Muscle layer of colon (tissue), 2 donors: ENCODE measurements at regions not wholly inside any gene's neighbourhood (a gene's known extent, or its start where the extent isn't known, plus 50 kb on each side); places are given as distances from the start of the nearest gene placed in this dataset.

Source experiments
- H3K27ac ChIP-seq: one replicate; pipeline ENCODE4 v1.7.0; 2013; ENCODE audit warnings: low read depth, mild to moderate bottlenecking, low read length, moderate library complexity
- H3K27me3 ChIP-seq, 2 donors: one replicate each; pipeline ENCODE4 v1.7.0; 2013; ENCODE audit warnings: low read length in 2 of 2, mild to moderate bottlenecking in 2 of 2; ENCODE audit not compliant: insufficient read depth in 2 of 2, control insufficient read depth in 1 of 2
- H3K36me3 ChIP-seq: one replicate; pipeline ENCODE4 v1.7.0; 2013; ENCODE audit warnings: mild to moderate bottlenecking, low read length; ENCODE audit not compliant: insufficient read depth
- H3K4me1 ChIP-seq: one replicate; pipeline ENCODE4 v1.7.0; 2013; ENCODE audit warnings: mild to moderate bottlenecking, low read length; ENCODE audit not compliant: insufficient read depth
- H3K4me3 ChIP-seq, 2 donors: one replicate each; pipeline ENCODE4 v1.7.0; 2013; ENCODE audit warnings: low read length in 2 of 2, low read depth in 1 of 2, mild to moderate bottlenecking in 1 of 2, moderate library complexity in 1 of 2
- H3K9ac ChIP-seq: one replicate; pipeline ENCODE4 v1.7.0; 2013; ENCODE audit warnings: low read length
- H3K9me3 ChIP-seq: one replicate; pipeline ENCODE4 v1.7.0; 2013; ENCODE audit warnings: mild to moderate bottlenecking, low read length
- donor health status: abdominal sarcoma.
- donor health status: Adenocarcinoma of cecum.

- Histone ChIP-seq H3K27me3 (no peaks in the 10 kb centered on the region), H3K27ac (no peak overlapping the region), H3K36me3 (no peaks in the 10 kb centered on the region), H3K9me3 (no peaks in the 10 kb centered on the region), H3K4me1 (no peaks in the 10 kb centered on the region), H3K9ac (no peak overlapping the region), H3K4me3 (no peak overlapping the region)
These were observed 86.5 kb downstream of the MTRR start for GRCh38 chr5:7955476-7955875.

DNA sequence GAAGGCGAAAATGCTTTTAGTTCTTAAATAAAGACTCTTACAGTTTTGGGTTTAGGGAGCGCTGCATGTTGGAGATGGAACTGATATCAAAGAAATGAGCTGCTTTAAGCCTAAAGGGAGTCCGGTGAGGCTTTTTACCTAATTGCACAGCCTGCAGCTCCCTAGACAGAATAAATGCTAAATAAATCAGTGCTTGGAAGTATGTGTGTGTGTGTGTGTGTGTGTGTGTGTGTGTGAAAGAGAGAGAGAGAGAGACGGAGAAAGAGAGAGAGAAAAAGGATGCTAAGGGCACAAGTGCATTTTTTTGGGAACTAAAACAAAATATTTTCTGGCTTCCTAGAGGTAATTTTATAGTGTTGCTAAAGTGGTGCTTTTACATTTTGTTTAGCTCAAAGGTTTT lies 88.4 kb downstream of the MTRR start:
- Histone ChIP-seq H3K27me3 (no peaks in the 10 kb centered on the region), H3K4me3 (no peak overlapping the region)

GRCh38 chr5:7960142-7960541 lies 91.2 kb downstream of the MTRR start:
- Histone ChIP-seq H3K4me3 (no peak overlapping the region), H3K27me3 (no peaks in the 10 kb centered on the region), H3K9ac (no peak overlapping the region), H3K4me1 (no peaks in the 10 kb centered on the region), H3K9me3 (no peaks in the 10 kb centered on the region), H3K36me3 (no peaks in the 10 kb centered on the region), H3K27ac (no peak overlapping the region)

More for the DNA sequence above, 88.4 kb downstream of the MTRR start:
- no peak overlapping the region for H3K27ac ChIP-seq
- H3K9me3 ChIP-seq: no peaks in the 10 kb centered on the region
- H3K36me3 ChIP-seq: no peaks in the 10 kb centered on the region
- H3K9ac ChIP-seq: no peak overlapping the region
- no peaks in the 10 kb centered on the region for H3K4me1 ChIP-seq

- Histone ChIP-seq H3K9ac (no peak overlapping the region), H3K4me3 (no peak overlapping the region), H3K36me3 (no peaks in the 10 kb centered on the region), H3K27me3 (no peaks in the 10 kb centered on the region), H3K9me3 (no peaks in the 10 kb centered on the region), H3K4me1 (no peaks in the 10 kb centered on the region), H3K27ac (no peak overlapping the region)
These were observed 92.6 kb downstream of the MTRR start for GRCh38 chr5:7961540-7961939.

DNA sequence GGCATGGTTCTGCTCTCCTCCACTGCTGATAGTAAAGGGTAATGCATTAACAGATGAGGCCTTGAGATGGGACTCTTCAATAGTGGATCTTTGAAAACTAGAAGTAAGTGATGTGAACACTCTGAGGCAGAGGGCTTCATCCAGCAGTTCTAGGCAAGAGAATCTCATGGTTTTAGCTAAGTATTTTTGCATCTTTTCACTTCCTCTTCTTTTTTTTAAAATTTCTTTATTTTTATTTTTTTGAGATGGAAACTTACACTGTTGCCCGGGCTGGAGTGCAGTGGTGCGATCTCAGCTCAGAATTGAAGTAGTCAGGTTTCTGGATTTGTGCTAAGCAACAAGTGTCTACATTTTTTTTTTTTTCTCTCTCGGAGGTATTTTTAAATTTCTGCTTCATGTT lies 101.9 kb downstream of the MTRR start:
- Histone ChIP-seq H3K27me3 (no peaks in the 10 kb centered on the region), H3K36me3 (no peaks in the 10 kb centered on the region), H3K27ac (no peak overlapping the region), H3K4me1 (no peaks in the 10 kb centered on the region), H3K9ac (no peak overlapping the region), H3K9me3 (no peaks in the 10 kb centered on the region), H3K4me3 (no peak overlapping the region)

GRCh38 chr5:7976411-7977190 lies 107.7 kb downstream of the MTRR start:
- no peaks in the 10 kb centered on the region for H3K27me3 ChIP-seq
- H3K4me3 ChIP-seq: no peak overlapping the region
- H3K27ac ChIP-seq: no peak overlapping the region
- H3K9ac ChIP-seq: no peak overlapping the region
- H3K9me3 ChIP-seq: no peaks in the 10 kb centered on the region
- H3K4me1 ChIP-seq: no peaks in the 10 kb centered on the region
- H3K36me3 ChIP-seq: no peaks in the 10 kb centered on the region

DNA sequence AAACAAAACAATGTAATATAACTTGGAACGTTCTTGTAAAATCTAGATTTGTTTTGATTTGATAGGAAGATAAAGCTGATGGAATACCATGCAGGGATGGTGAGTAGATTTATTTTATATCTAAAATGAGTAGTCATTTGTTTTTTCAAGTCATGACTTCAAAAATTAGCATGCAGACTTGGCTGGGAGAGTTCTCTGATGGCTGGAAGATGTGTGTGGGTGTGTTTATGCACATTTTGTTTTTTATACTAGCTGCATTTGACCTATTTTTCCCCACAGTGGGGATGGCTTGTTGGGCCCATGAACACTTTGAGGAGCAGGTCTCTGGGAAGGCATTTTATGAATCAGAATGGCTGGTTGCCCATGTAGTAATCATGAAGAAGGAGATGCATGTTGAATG lies 109.2 kb downstream of the MTRR start:
- H3K4me1 ChIP-seq: no peaks in the 10 kb centered on the region
- H3K36me3 ChIP-seq: no peaks in the 10 kb centered on the region
- no peak overlapping the region for H3K9ac ChIP-seq
- no peaks in the 10 kb centered on the region for H3K27me3 ChIP-seq
- H3K9me3 ChIP-seq: no peaks in the 10 kb centered on the region
- no peak overlapping the region for H3K27ac ChIP-seq
- no peak overlapping the region for H3K4me3 ChIP-seq

- Histone ChIP-seq H3K4me1 (no peaks in the 10 kb centered on the region), H3K27ac (no peak overlapping the region), H3K9ac (no peak overlapping the region), H3K27me3 (no peaks in the 10 kb centered on the region), H3K4me3 (no peak overlapping the region), H3K9me3 (no peaks in the 10 kb centered on the region), H3K36me3 (no peaks in the 10 kb centered on the region)
These were observed 110.0 kb downstream of the MTRR start for GRCh38 chr5:7978991-7979390.

- no peak overlapping the region for H3K27ac ChIP-seq
- H3K4me3 ChIP-seq: no peak overlapping the region
- H3K9me3 ChIP-seq: no peaks in the 10 kb centered on the region
- H3K4me1 ChIP-seq: no peaks in the 10 kb centered on the region
- no peaks in the 10 kb centered on the region for H3K36me3 ChIP-seq
- H3K9ac ChIP-seq: no peak overlapping the region
- H3K27me3 ChIP-seq: no peaks in the 10 kb centered on the region
These were observed 111.9 kb downstream of the MTRR start for GRCh38 chr5:7980881-7981280.

- Histone ChIP-seq H3K27ac (no peak overlapping the region), H3K36me3 (no peaks in the 10 kb centered on the region), H3K4me1 (no peaks in the 10 kb centered on the region), H3K9me3 (no peaks in the 10 kb centered on the region), H3K9ac (no peak overlapping the region), H3K27me3 (no peaks in the 10 kb centered on the region), H3K4me3 (no peak overlapping the region)
These were observed 114.5 kb downstream of the MTRR start for GRCh38 chr5:7983433-7983832.

- no peaks in the 10 kb centered on the region for H3K4me1 ChIP-seq
- H3K36me3 ChIP-seq: no peaks in the 10 kb centered on the region
- no peak overlapping the region for H3K9ac ChIP-seq
- no peaks in the 10 kb centered on the region for H3K27me3 ChIP-seq
- no peak overlapping the region for H3K4me3 ChIP-seq
- H3K9me3 ChIP-seq: no peaks in the 10 kb centered on the region
- H3K27ac ChIP-seq: no peak overlapping the region
These were observed 122.3 kb downstream of the MTRR start for GRCh38 chr5:7991125-7991821.
